GM23338 (cell line): ENCODE measurements at regions not wholly inside any gene's neighbourhood (a gene's known extent, or its start where the extent isn't known, plus 50 kb on each side); places are given as distances from the start of the nearest gene placed in this dataset.

ENCODE experiments used
- ATAC-seq: fragments of 200-7000 bp; cut with Tn5 transposase; 3 replicates; pipeline ENCODE4 v1.9.1; 2020
- DNase-seq: peaks from one replicate; pipeline ENCODE4 v3.0.0-alpha.2; 2015; ENCODE audit warnings: low spot score
- H2AFZ ChIP-seq: fragments of 200-600 bp; sonication (generic); 2 replicates; pipeline ENCODE4 v1.8.0; 2016; ENCODE audit warnings: antibody characterized with exemption, mild to moderate bottlenecking, moderate library complexity
- H3F3A ChIP-seq: fragments of 200-600 bp; sonication (generic); replicated peaks from 2 replicates; pipeline ENCODE4 v1.8.0; 2017; ENCODE audit warnings: antibody characterized with exemption, mixed run types, low read depth
- H3K27ac ChIP-seq: fragments of 200-600 bp; sonication (generic); 2 replicates; pipeline ENCODE4 v1.6.1; 2016; ENCODE audit warnings: low read depth
- H3K27me3 ChIP-seq: fragments of 200-600 bp; sonication (generic); 2 replicates; pipeline ENCODE4 v1.8.0; 2016; ENCODE audit warnings: mild to moderate bottlenecking, mixed run types, moderate library complexity; ENCODE audit not compliant: insufficient read depth
- H3K36me3 ChIP-seq: fragments of 200-600 bp; sonication (generic); 2 replicates; pipeline ENCODE4 v1.8.0; 2016; ENCODE audit warnings: mild to moderate bottlenecking; ENCODE audit not compliant: insufficient read depth
- H3K4me1 ChIP-seq: fragments of 200-600 bp; sonication (generic); 2 replicates; pipeline ENCODE4 v1.8.0; 2016; ENCODE audit warnings: mild to moderate bottlenecking, moderate library complexity; ENCODE audit not compliant: insufficient read depth
- H3K4me2 ChIP-seq: fragments of 200-600 bp; sonication (generic); 2 replicates; pipeline ENCODE4 v1.7.1; 2017; ENCODE audit warnings: mixed run types
- H3K4me3 ChIP-seq: fragments of 200-600 bp; sonication (generic); 2 replicates; pipeline ENCODE4 v1.6.1; 2016; ENCODE audit warnings: mixed run types
- H3K79me2 ChIP-seq: fragments of 200-600 bp; sonication (generic); replicated peaks from 2 replicates; pipeline ENCODE4 v1.8.0; 2017; ENCODE audit warnings: mild to moderate bottlenecking; ENCODE audit not compliant: insufficient read depth
- H3K9me2 ChIP-seq: fragments of 200-600 bp; sonication (generic); 2 replicates; pipeline ENCODE4 v1.8.0; 2017; ENCODE audit not compliant: insufficient read depth
- H4K20me1 ChIP-seq: fragments of 200-600 bp; sonication (generic); replicated peaks from 2 replicates; pipeline ENCODE4 v1.8.0; 2017; ENCODE audit warnings: mild to moderate bottlenecking; ENCODE audit not compliant: insufficient read depth
- H3K27ac Mint-ChIP-seq: 2 replicates; pipeline ENCODE4 v1.8.0; 2020; ENCODE audit warnings: inconsistent platforms, mild to moderate bottlenecking, moderate library complexity, mixed read lengths
- H3K27me3 Mint-ChIP-seq: 3 replicates; pipeline ENCODE4 v1.8.0; 2022; ENCODE audit warnings: low read depth, mild to moderate bottlenecking, moderate library complexity, mixed read lengths, inconsistent platforms; ENCODE audit not compliant: insufficient read depth, poor library complexity
- H3K36me3 Mint-ChIP-seq: 3 replicates; pipeline ENCODE4 v1.8.0; 2021; ENCODE audit warnings: low read depth, mild to moderate bottlenecking, inconsistent platforms, moderate library complexity, mixed read lengths
- H3K4me1 Mint-ChIP-seq: 3 replicates; pipeline ENCODE4 v1.8.0; 2020; ENCODE audit warnings: mild to moderate bottlenecking, inconsistent platforms, mixed read lengths
- H3K4me3 Mint-ChIP-seq: 3 replicates; pipeline ENCODE4 v1.8.0; 2021; ENCODE audit warnings: moderate library complexity, mild to moderate bottlenecking, inconsistent platforms, mixed read lengths
- H3K9me3 Mint-ChIP-seq: 3 replicates; pipeline ENCODE4 v1.8.0; 2020; ENCODE audit warnings: moderate library complexity, mild to moderate bottlenecking, inconsistent platforms, mixed read lengths
- CREB1 ChIP-seq: fragments of 250-450 bp; sonication (Bioruptor Pico); IDR thresholded peaks from 2 replicates; pipeline ENCODE4 v1.5.0; 2020; ENCODE audit warnings: low read depth, mild to moderate bottlenecking, moderate library complexity
- EZH2 ChIP-seq: fragments of 200-600 bp; sonication (generic); IDR thresholded peaks from one replicate; pipeline ENCODE4 v1.8.0; 2017; ENCODE audit warnings: antibody characterized with exemption, mild to moderate bottlenecking, low read depth; ENCODE audit not compliant: unreplicated experiment
- EZH2phosphoT487 ChIP-seq: fragments of 200-600 bp; sonication (generic); IDR thresholded peaks from one replicate; pipeline ENCODE4 v1.8.1; 2018; ENCODE audit warnings: antibody characterized with exemption; ENCODE audit not compliant: unreplicated experiment
- JUNB ChIP-seq: IDR thresholded peaks from one replicate; pipeline ENCODE4 v1.6.1; 2016; ENCODE audit warnings: antibody characterized with exemption; ENCODE audit not compliant: unreplicated experiment
- NANOG ChIP-seq: IDR thresholded peaks from 2 replicates; pipeline ENCODE4 v1.6.1; 2016; ENCODE audit warnings: antibody characterized with exemption, borderline replicate concordance
- POLR2AphosphoS5 ChIP-seq: IDR thresholded peaks from 2 replicates; pipeline ENCODE4 v1.6.1; 2016; ENCODE audit warnings: antibody characterized with exemption, low read depth
- REST ChIP-seq: IDR thresholded peaks from one replicate; pipeline ENCODE4 v1.6.1; 2018; ENCODE audit warnings: antibody characterized with exemption; ENCODE audit not compliant: unreplicated experiment
- STAT1 ChIP-seq: IDR thresholded peaks from one replicate; pipeline ENCODE4 v1.6.1; 2016; ENCODE audit warnings: antibody characterized with exemption; ENCODE audit not compliant: unreplicated experiment
- ZNF114 ChIP-seq: fragments of 250-450 bp; sonication (Bioruptor Pico); IDR thresholded peaks from 2 replicates; pipeline ENCODE4 v1.5.0; 2020; ENCODE audit warnings: mild to moderate bottlenecking, moderate library complexity
- ZNF331 ChIP-seq: fragments of 250-450 bp; sonication (Bioruptor Pico); IDR thresholded peaks from 2 replicates; pipeline ENCODE4 v1.5.0; 2020; ENCODE audit warnings: low read depth, mild to moderate bottlenecking, moderate library complexity
- TF ChIP-seq, protein P1 (sequence below), 2 experiments: fragments of 200-600 bp in 1 of 2; sonication (generic) in 1 of 2; conservative IDR thresholded peaks; 2 replicates each; pipeline versions ENCODE4 v1.5.1 to v1.6.1; 2016 to 2017; ENCODE audit warnings: antibody characterized with exemption in 2 of 2, low read depth in 2 of 2, mild to moderate bottlenecking in 2 of 2, moderate library complexity in 1 of 2

DNA sequence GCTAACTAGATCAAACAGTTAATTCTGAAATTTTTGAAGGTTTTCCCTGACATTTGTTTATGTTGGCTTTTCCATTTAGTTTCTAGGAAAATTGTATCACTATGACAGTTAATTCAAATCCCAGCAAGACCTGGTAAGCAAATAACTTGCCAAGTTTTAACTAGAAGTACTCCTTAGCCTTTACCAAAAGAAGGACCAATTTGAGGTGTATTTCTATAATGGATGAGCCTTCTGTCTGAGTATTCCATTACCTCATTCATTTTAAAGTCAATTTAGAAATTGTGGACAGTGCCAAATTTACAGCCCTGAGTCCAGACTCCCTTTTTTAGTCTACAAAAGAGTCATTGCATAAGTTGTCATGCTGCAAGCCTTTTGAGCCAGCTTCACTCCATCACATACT lies 687.6 kb downstream of the CETN3 start:
- Mint-ChIP-seq H3K36me3 (no peaks in the 10 kb centered on the region), H3K4me3 (no peak overlapping the region), H3K27me3 (no peaks in the 10 kb centered on the region), H3K4me1 (peaks cover 10% of the 10 kb centered on the region; the same call in 2 of the 3 replicates), H3K9me3 (no peaks in the 10 kb centered on the region), H3K27ac (no peak overlapping the region)
- Histone ChIP-seq H2AFZ (no peak overlapping the region), H3K27ac (no peak overlapping the region), H3F3A (no peaks in the 10 kb centered on the region), H3K9me2 (no peaks in the 10 kb centered on the region), H3K36me3 (no peaks in the 10 kb centered on the region), H3K4me2 (no peak overlapping the region), H3K4me3 (no peak overlapping the region), H3K4me1 (no peaks in the 10 kb centered on the region), H3K79me2 (no peaks in the 10 kb centered on the region), H3K27me3 (no peaks in the 10 kb centered on the region), H4K20me1 (no peaks in the 10 kb centered on the region)
- DNase-seq (no peak), ATAC-seq (no peak)
- TF ChIP-seq REST: no peak

DNA sequence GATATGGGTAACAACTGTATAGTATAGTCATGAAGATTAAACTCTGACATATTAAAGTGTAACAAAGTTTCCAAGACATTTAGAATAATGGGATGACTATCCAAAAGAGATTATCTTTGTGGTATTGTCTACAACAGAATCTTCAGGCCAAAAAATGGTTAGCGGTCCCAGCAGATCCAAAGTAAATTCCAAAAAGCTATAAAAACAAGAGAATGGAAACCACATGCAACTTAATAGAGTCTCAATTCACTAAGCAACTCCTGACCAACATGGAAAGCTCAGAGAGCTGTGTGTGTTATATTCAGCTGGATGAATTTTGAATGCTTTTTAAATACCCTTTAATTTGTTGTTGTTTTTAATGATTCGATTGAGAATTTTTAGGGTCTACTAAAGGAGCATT lies 688.2 kb downstream of the CETN3 start:
- Mint-ChIP-seq H3K27ac (no peak overlapping the region), H3K9me3 (no peaks in the 10 kb centered on the region), H3K4me3 (no peak overlapping the region), H3K36me3 (no peaks in the 10 kb centered on the region), H3K27me3 (no peaks in the 10 kb centered on the region), H3K4me1 (peaks cover 10% of the 10 kb centered on the region; the same call in 2 of the 3 replicates)
- H3K4me3 ChIP-seq: no peak overlapping the region
- H3K27ac ChIP-seq: no peak overlapping the region
- no peaks in the 10 kb centered on the region for H3K9me2 ChIP-seq
- ATAC-seq (no peak), DNase-seq (no peak)
- no peaks in the 10 kb centered on the region for H3K79me2 ChIP-seq
- no peaks in the 10 kb centered on the region for H3K4me1 ChIP-seq
- no peak overlapping the region for H3K4me2 ChIP-seq
- no peaks in the 10 kb centered on the region for H3F3A ChIP-seq
- no peaks in the 10 kb centered on the region for H4K20me1 ChIP-seq
- no peaks in the 10 kb centered on the region for H3K36me3 ChIP-seq
- H3K27me3 ChIP-seq: no peaks in the 10 kb centered on the region
- no peak overlapping the region for H2AFZ ChIP-seq
- TF ChIP-seq, protein P1, sequence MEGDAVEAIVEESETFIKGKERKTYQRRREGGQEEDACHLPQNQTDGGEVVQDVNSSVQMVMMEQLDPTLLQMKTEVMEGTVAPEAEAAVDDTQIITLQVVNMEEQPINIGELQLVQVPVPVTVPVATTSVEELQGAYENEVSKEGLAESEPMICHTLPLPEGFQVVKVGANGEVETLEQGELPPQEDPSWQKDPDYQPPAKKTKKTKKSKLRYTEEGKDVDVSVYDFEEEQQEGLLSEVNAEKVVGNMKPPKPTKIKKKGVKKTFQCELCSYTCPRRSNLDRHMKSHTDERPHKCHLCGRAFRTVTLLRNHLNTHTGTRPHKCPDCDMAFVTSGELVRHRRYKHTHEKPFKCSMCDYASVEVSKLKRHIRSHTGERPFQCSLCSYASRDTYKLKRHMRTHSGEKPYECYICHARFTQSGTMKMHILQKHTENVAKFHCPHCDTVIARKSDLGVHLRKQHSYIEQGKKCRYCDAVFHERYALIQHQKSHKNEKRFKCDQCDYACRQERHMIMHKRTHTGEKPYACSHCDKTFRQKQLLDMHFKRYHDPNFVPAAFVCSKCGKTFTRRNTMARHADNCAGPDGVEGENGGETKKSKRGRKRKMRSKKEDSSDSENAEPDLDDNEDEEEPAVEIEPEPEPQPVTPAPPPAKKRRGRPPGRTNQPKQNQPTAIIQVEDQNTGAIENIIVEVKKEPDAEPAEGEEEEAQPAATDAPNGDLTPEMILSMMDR (conservative IDR thresholded peaks at IDR 0.05; ENCODE audit: low read depth in 2 of 2): no peak
- no peak for TF ChIP-seq ZNF331 (CRISPR knock-in tag)
- TF ChIP-seq JUNB: no peak
- no peak for TF ChIP-seq NANOG
- no peak for TF ChIP-seq EZH2
- no peak for TF ChIP-seq STAT1
- no peak for TF ChIP-seq EZH2phosphoT487
- TF ChIP-seq CREB1 (CRISPR knock-in tag): no peak
- no peak for TF ChIP-seq ZNF114
- TF ChIP-seq REST: no peak
- TF ChIP-seq POLR2AphosphoS5: no peak
